ENCODE measurements at regions not wholly inside any gene's neighbourhood (a gene's known extent, or its start where the extent isn't known, plus 50 kb on each side); places are given as distances from the start of the nearest gene placed in this dataset.

- DNase-seq (ENCODE audit: low read depth), result no peak
Observed at GRCh38 chr13:73703606-73704005, 430.6 kb downstream of the KLF12 start.

GRCh38 chr13:73702419-73703071 is 431.7 kb downstream of the KLF12 start:
- DNase-seq (ENCODE audit: low read depth), result peak; percentile 25

- no peak for DNase-seq (ENCODE audit: low read depth)
Observed at GRCh38 chr13:73701160-73701559, 433.0 kb downstream of the KLF12 start.

GRCh38 chr13:73698859-73699258 is 435.3 kb downstream of the KLF12 start:
- no peak for DNase-seq (ENCODE audit: low read depth)

- no peak for DNase-seq (ENCODE audit: low read depth)
Observed at GRCh38 chr13:73697166-73697565, 437.0 kb downstream of the KLF12 start.

- DNase-seq (ENCODE audit: low read depth), result no peak
Observed at GRCh38 chr13:73696713-73697112, 437.5 kb downstream of the KLF12 start.

- no peak for DNase-seq (ENCODE audit: low read depth)
Observed at GRCh38 chr13:73696271-73696670, 437.9 kb downstream of the KLF12 start.

- no peak for DNase-seq (ENCODE audit: low read depth)
Observed at GRCh38 chr13:73695325-73695724, 438.9 kb downstream of the KLF12 start.

GRCh38 chr13:73693215-73693614 is 441.0 kb downstream of the KLF12 start:
- DNase-seq (ENCODE audit: low read depth), result no peak

- DNase-seq (ENCODE audit: low read depth), result no peak
Observed at GRCh38 chr13:73691891-73692290, 442.3 kb downstream of the KLF12 start.

GRCh38 chr13:73687929-73688328 is 446.3 kb downstream of the KLF12 start:
- DNase-seq (ENCODE audit: low read depth), result no peak

GRCh38 chr13:73687087-73687486 is 447.1 kb downstream of the KLF12 start:
- DNase-seq (ENCODE audit: low read depth), result no peak

GRCh38 chr13:73684750-73685149 is 449.5 kb downstream of the KLF12 start:
- DNase-seq (ENCODE audit: low read depth), result no peak

GRCh38 chr13:73684286-73684685 is 449.9 kb downstream of the KLF12 start:
- DNase-seq (ENCODE audit: low read depth), result no peak

GRCh38 chr13:73683746-73684145 is 450.5 kb downstream of the KLF12 start:
- DNase-seq (ENCODE audit: low read depth), result no peak

GRCh38 chr13:73681779-73682178 is 452.4 kb downstream of the KLF12 start:
- DNase-seq (ENCODE audit: low read depth), result no peak

GRCh38 chr13:73681015-73681414 is 453.2 kb downstream of the KLF12 start:
- DNase-seq (ENCODE audit: low read depth), result no peak

GRCh38 chr13:73677048-73677601 is 457.1 kb downstream of the KLF12 start:
- DNase-seq (ENCODE audit: low read depth), result no peak

GRCh38 chr13:73676550-73677047 is 457.6 kb downstream of the KLF12 start:
- DNase-seq (ENCODE audit: low read depth), result no peak

- DNase-seq (ENCODE audit: low read depth), result no peak
Observed at GRCh38 chr13:73675821-73676220, 458.4 kb downstream of the KLF12 start.

- no peak for DNase-seq (ENCODE audit: low read depth)
Observed at GRCh38 chr13:73674570-73674969, 459.6 kb downstream of the KLF12 start.

- no peak for DNase-seq (ENCODE audit: low read depth)
Observed at GRCh38 chr13:73673931-73674330, 460.3 kb downstream of the KLF12 start.

- DNase-seq (ENCODE audit: low read depth), result no peak
Observed at GRCh38 chr13:73672492-73672891, 461.7 kb downstream of the KLF12 start.

- no peak for DNase-seq (ENCODE audit: low read depth)
Observed at GRCh38 chr13:73671732-73672131, 462.5 kb downstream of the KLF12 start.
